H1 (cell line): ENCODE measurements at regions not wholly inside any gene's neighbourhood (a gene's known extent, or its start where the extent isn't known, plus 50 kb on each side); places are given as distances from the start of the nearest gene placed in this dataset.

Experiments used
- CTCF ChIA-PET: fragments of 300-600 bp; sonication (Branson Sonifier 250); formaldehyde crosslinking; loops from one replicate; lab custom pipeline; 2021; ENCODE audit not compliant: partially characterized antibody; lab: Charles Lee
- POLR2A ChIA-PET: fragments of 300-600 bp; sonication (Branson Sonifier 250); formaldehyde crosslinking; loops from one replicate; lab custom pipeline; 2021; ENCODE audit warnings: inconsistent platforms; ENCODE audit not compliant: partially characterized antibody; lab: Charles Lee
- DNase-seq, 2 experiments: peaks; one replicate each; pipeline versions ENCODE4 v3.0.0 to v3.0.0-alpha.2; 2010 to 2022; ENCODE audit warnings: low spot score in 2 of 2, low read depth in 1 of 2, mixed read lengths in 1 of 2
- FAIRE-seq: peaks from 2 replicates; lab custom pipeline; 2011; peaks lifted over from hg19 to GRCh38; lab: Jason Lieb, UNC
- H2AFZ ChIP-seq: 2 replicates; pipeline ENCODE4 v1.8.1; 2012; ENCODE audit warnings: low read length, inconsistent platforms
- H2AK5ac ChIP-seq: 2 replicates; pipeline ENCODE4 v1.6.1; 2013; ENCODE audit warnings: low read depth, low read length
- H2BK120ac ChIP-seq: replicated peaks from 2 replicates; pipeline ENCODE3; 2013; ENCODE audit warnings: low read depth, low read length, inconsistent platforms
- H2BK12ac ChIP-seq: 2 replicates; pipeline ENCODE4 v1.6.1; 2013; ENCODE audit warnings: low read depth, low read length
- H2BK15ac ChIP-seq: 2 replicates; pipeline ENCODE4 v1.6.1; 2013; ENCODE audit warnings: low read length
- H2BK20ac ChIP-seq: 2 replicates; pipeline ENCODE4 v1.6.1; 2013; ENCODE audit warnings: low read length
- H2BK5ac ChIP-seq: 2 replicates; pipeline ENCODE4 v1.6.1; 2013; ENCODE audit warnings: low read depth, low read length
- H3K14ac ChIP-seq: 2 replicates; pipeline ENCODE4 v1.6.1; 2013; ENCODE audit warnings: inconsistent platforms; ENCODE audit not compliant: insufficient read length
- H3K18ac ChIP-seq: 2 replicates; pipeline ENCODE4 v1.6.1; 2013; ENCODE audit warnings: low read length; ENCODE audit errors: extremely low read depth
- H3K23ac ChIP-seq: 2 replicates; pipeline ENCODE4 v1.6.1; 2013; ENCODE audit warnings: inconsistent platforms; ENCODE audit not compliant: insufficient read length
- H3K23me2 ChIP-seq: 2 replicates; pipeline ENCODE4 v1.6.1; 2013; ENCODE audit warnings: low read depth, low read length
- H3K27ac ChIP-seq: 2 replicates; pipeline ENCODE4 v1.6.1; 2011; ENCODE audit warnings: low read depth, low read length, inconsistent platforms
- H3K27me3 ChIP-seq, 4 experiments: replicated peaks in 1 of 4; 1 replicate in 1 of 4; 2 replicates in 3 of 4; pipeline versions ENCODE4 v1.6.1 to v1.8.1; 2011 to 2013; ENCODE audit warnings: low read length in 3 of 4, mild to moderate bottlenecking in 3 of 4, inconsistent platforms in 2 of 4, mixed read lengths in 2 of 4, moderate library complexity in 1 of 4; ENCODE audit not compliant: control insufficient read depth in 3 of 4, insufficient read depth in 3 of 4; ENCODE audit errors: extremely low read depth in 1 of 4
- H3K36me3 ChIP-seq, 4 experiments: 2 replicates each; pipeline versions ENCODE4 v1.6.1 to v1.8.1; 2011 to 2013; ENCODE audit warnings: mild to moderate bottlenecking in 4 of 4, low read length in 3 of 4, moderate library complexity in 2 of 4, control low read depth in 1 of 4, inconsistent platforms in 1 of 4; ENCODE audit not compliant: insufficient read depth in 4 of 4, control insufficient read depth in 2 of 4
- H3K4ac ChIP-seq: replicated peaks from 2 replicates; pipeline ENCODE3; 2013; ENCODE audit warnings: low read length, low read depth, mixed read lengths, inconsistent platforms; ENCODE audit not compliant: insufficient read length
- H3K4me1 ChIP-seq, 4 experiments: replicated peaks in 1 of 4; 1 replicate in 1 of 4; 2 replicates in 3 of 4; pipeline versions ENCODE4 v1.6.1 to v1.8.1; 2011 to 2013; ENCODE audit warnings: low read length in 3 of 4, inconsistent platforms in 2 of 4, mixed read lengths in 1 of 4; ENCODE audit not compliant: insufficient read depth in 4 of 4, control insufficient read depth in 3 of 4
- H3K4me2 ChIP-seq, 2 experiments: 2 replicates each; pipeline versions ENCODE4 v1.6.1 to v1.8.1; 2011 to 2013; ENCODE audit warnings: low read depth in 2 of 2, low read length in 2 of 2, control low read depth in 1 of 2, inconsistent platforms in 1 of 2, mild to moderate bottlenecking in 1 of 2; ENCODE audit not compliant: insufficient read depth in 1 of 2
- H3K4me3 ChIP-seq, 4 experiments: fragments of 200-600, 300-600 bp in 1 of 4; sonication (generic), shearing (Covaris generic), sonication (Bioruptor Twin) in 1 of 4; 2 replicates each; pipeline versions ENCODE4 v1.5.1 to v1.8.1; 2011 to 2016; ENCODE audit warnings: low read length in 4 of 4, low read depth in 3 of 4, control low read depth in 2 of 4, inconsistent platforms in 2 of 4, mild to moderate bottlenecking in 2 of 4, mixed read lengths in 1 of 4, moderate library complexity in 1 of 4; ENCODE audit not compliant: insufficient read depth in 2 of 4; ENCODE audit errors: extremely low read depth in 1 of 4
- H3K56ac ChIP-seq: replicated peaks from 2 replicates; pipeline ENCODE3; 2013; ENCODE audit warnings: low read depth, mild to moderate bottlenecking, mixed read lengths, low read length, inconsistent platforms; ENCODE audit not compliant: insufficient read length
- H3K79me1 ChIP-seq: 2 replicates; pipeline ENCODE4 v1.6.1; 2013; ENCODE audit warnings: low read depth, low read length, control low read depth
- H3K79me2 ChIP-seq, 2 experiments: 2 replicates each; pipeline versions ENCODE4 v1.6.1 to v1.8.1; 2012 to 2013; ENCODE audit warnings: low read length in 2 of 2, mild to moderate bottlenecking in 2 of 2, inconsistent platforms in 1 of 2; ENCODE audit not compliant: insufficient read depth in 2 of 2, control insufficient read depth in 1 of 2
- H3K9ac ChIP-seq, 4 experiments: replicated peaks in 1 of 4; 1 replicate in 1 of 4; 2 replicates in 3 of 4; pipeline versions ENCODE4 v1.6.1 to v1.8.1; 2011 to 2013; ENCODE audit warnings: low read depth in 3 of 4, low read length in 3 of 4, control low read depth in 2 of 4, mild to moderate bottlenecking in 2 of 4, moderate library complexity in 2 of 4, inconsistent platforms in 1 of 4; ENCODE audit errors: extremely low read depth in 1 of 4
- H3K9me3 ChIP-seq, 2 experiments: 2 replicates each; pipeline versions ENCODE4 v1.6.1 to v1.8.1; 2012 to 2013; ENCODE audit warnings: mild to moderate bottlenecking in 2 of 2, moderate library complexity in 2 of 2, control low read depth in 1 of 2, inconsistent platforms in 1 of 2, low read depth in 1 of 2, low read length in 1 of 2, mixed read lengths in 1 of 2; ENCODE audit not compliant: insufficient read depth in 2 of 2
- H4K20me1 ChIP-seq, 2 experiments: replicated peaks in 1 of 2; 2 replicates each; pipeline versions ENCODE3 to v1.8.1; 2011 to 2013; ENCODE audit warnings: inconsistent platforms in 2 of 2, low read length in 2 of 2, mild to moderate bottlenecking in 1 of 2; ENCODE audit not compliant: insufficient read depth in 2 of 2, control insufficient read depth in 1 of 2
- H4K5ac ChIP-seq: 2 replicates; pipeline ENCODE4 v1.6.1; 2013; ENCODE audit warnings: low read length, low read depth, mixed read lengths, inconsistent platforms; ENCODE audit not compliant: insufficient read length
- H4K8ac ChIP-seq: 2 replicates; pipeline ENCODE4 v1.8.0; 2013; ENCODE audit warnings: mild to moderate bottlenecking, moderate library complexity, low read length, inconsistent platforms; ENCODE audit not compliant: insufficient read depth; ENCODE audit errors: extremely low read depth
- H4K91ac ChIP-seq: replicated peaks from 2 replicates; pipeline ENCODE3; 2013; ENCODE audit warnings: low read length, mixed read lengths, inconsistent platforms; ENCODE audit not compliant: insufficient read length
- EGR1 ChIP-seq: IDR thresholded peaks from 2 replicates; pipeline ENCODE4 v1.6.1; 2011; ENCODE audit warnings: low read depth, low read length, borderline replicate concordance
- PHF8 ChIP-seq: fragments of 200-600 bp; sonication (generic); conservative IDR thresholded peaks from 2 replicates; pipeline ENCODE4 v1.7.1; 2012; ENCODE audit warnings: low read depth, mild to moderate bottlenecking, inconsistent platforms, low read length, moderate library complexity
- POLR2AphosphoS5 ChIP-seq: IDR thresholded peaks from 2 replicates; pipeline ENCODE4 v1.6.1; 2011; ENCODE audit warnings: low read depth, low read length
- RFX5 ChIP-seq: IDR thresholded peaks from 2 replicates; pipeline ENCODE4 v1.6.1; 2011; ENCODE audit warnings: low read depth, low read length, improper control_type of control experiment, borderline replicate concordance
- WGBS, 2 experiments: shearing (Covaris generic) in 1 of 2; methylation state at CpG; one replicate each; pipeline versions ENCODE4 v1.1.6 to v1.1.7; 2013 to 2015; ENCODE audit warnings: low lambda C conversion rate in 2 of 2, mixed read lengths in 2 of 2, inconsistent platforms in 1 of 2, low coverage in 1 of 2, missing lambda C conversion rate in 1 of 2; ENCODE audit not compliant: insufficient replicate concordance in 2 of 2, insufficient coverage in 1 of 2, insufficient read length in 1 of 2; ENCODE audit errors: extremely low coverage in 1 of 2, missing lambda C conversion rate in 1 of 2; 5-methylcytosine and 5-hydroxymethylcytosine counted together
- TF ChIP-seq, protein P1 (sequence below), 3 experiments: IDR thresholded peaks; 1 replicate in 2 of 3; 2 replicates in 1 of 3; pipeline versions ENCODE4 v1.5.1 to v1.6.1; 2011; ENCODE audit warnings: low read length in 3 of 3, mild to moderate bottlenecking in 3 of 3, inconsistent platforms in 2 of 3, low read depth in 1 of 3, moderate library complexity in 1 of 3; ENCODE audit not compliant: insufficient read depth in 1 of 3; ENCODE audit errors: control extremely low read depth in 1 of 3

- no peak overlapping the region for H3K14ac ChIP-seq
- H4K8ac ChIP-seq = no peak overlapping the region
- no peak overlapping the region for H2BK12ac ChIP-seq
- no peaks in the 10 kb centered on the region for H3K23me2 ChIP-seq
- no peak overlapping the region for H3K23ac ChIP-seq
- no peak overlapping the region for H2BK15ac ChIP-seq
- no peaks in the 10 kb centered on the region for H3K79me1 ChIP-seq
- 73% methylated on average over 3 of the region's 5 CpGs; no CpG with 5 or more reads in 1 of the 2 experiments for WGBS, 2 experiments
- FAIRE-seq (no peak), DNase-seq (no peak)
- peaks cover 0 to 1% (median 0%) of the 10 kb centered on the region in 4 experiments; a peak in 1 of 7 replicates for H3K27me3 ChIP-seq
- H4K20me1 ChIP-seq = no peaks in the 10 kb centered on the region
- H4K91ac ChIP-seq = no peak overlapping the region
- no peak overlapping the region for H3K9ac ChIP-seq
- H3K4me3 ChIP-seq = no peak overlapping the region
- H2BK120ac ChIP-seq = no peak overlapping the region
- H3K79me2 ChIP-seq = no peaks in the 10 kb centered on the region
- ChIA-PET POLR2A (no interaction called here), CTCF (interaction anchor here (0.6 kb wide), 1 partner anchor 1292 kb away, joined by 4 read pairs; no protein-coding TSS in a partner anchor)
- H4K5ac ChIP-seq = no peak overlapping the region
- peak overlapping the region; percentile 85 for H2AFZ ChIP-seq
- no peak overlapping the region for H3K4me2 ChIP-seq
- H3K4me1 ChIP-seq = no peaks in the 10 kb centered on the region
- H3K9me3 ChIP-seq = no peaks in the 10 kb centered on the region
- no peak overlapping the region for H3K18ac ChIP-seq
- H2BK5ac ChIP-seq = no peak overlapping the region
- H3K56ac ChIP-seq = no peak overlapping the region
- H2AK5ac ChIP-seq = no peak overlapping the region
- no peak overlapping the region for H3K4ac ChIP-seq
- no peak overlapping the region for H2BK20ac ChIP-seq
- H3K36me3 ChIP-seq = no peaks in the 10 kb centered on the region
- H3K27ac ChIP-seq = no peak overlapping the region
- TF ChIP-seq EGR1 = no peak
- no peak for TF ChIP-seq RFX5
- TF ChIP-seq POLR2AphosphoS5 = no peak
- TF ChIP-seq, protein P1, sequence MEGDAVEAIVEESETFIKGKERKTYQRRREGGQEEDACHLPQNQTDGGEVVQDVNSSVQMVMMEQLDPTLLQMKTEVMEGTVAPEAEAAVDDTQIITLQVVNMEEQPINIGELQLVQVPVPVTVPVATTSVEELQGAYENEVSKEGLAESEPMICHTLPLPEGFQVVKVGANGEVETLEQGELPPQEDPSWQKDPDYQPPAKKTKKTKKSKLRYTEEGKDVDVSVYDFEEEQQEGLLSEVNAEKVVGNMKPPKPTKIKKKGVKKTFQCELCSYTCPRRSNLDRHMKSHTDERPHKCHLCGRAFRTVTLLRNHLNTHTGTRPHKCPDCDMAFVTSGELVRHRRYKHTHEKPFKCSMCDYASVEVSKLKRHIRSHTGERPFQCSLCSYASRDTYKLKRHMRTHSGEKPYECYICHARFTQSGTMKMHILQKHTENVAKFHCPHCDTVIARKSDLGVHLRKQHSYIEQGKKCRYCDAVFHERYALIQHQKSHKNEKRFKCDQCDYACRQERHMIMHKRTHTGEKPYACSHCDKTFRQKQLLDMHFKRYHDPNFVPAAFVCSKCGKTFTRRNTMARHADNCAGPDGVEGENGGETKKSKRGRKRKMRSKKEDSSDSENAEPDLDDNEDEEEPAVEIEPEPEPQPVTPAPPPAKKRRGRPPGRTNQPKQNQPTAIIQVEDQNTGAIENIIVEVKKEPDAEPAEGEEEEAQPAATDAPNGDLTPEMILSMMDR (IDR thresholded peaks at IDR 0.05; ENCODE audit: control extremely low read depth in 1 of 3, insufficient read depth in 1 of 3, low read depth in 1 of 3, low read length in 3 of 3) = no peak
- no peak for TF ChIP-seq PHF8
These were observed 1540.5 kb downstream of the C4orf33 start for GRCh38 chr4:130636486-130636885.
